ENCODE measurements at regions not wholly inside any gene's neighbourhood (a gene's known extent, or its start where the extent isn't known, plus 50 kb on each side); places are given as distances from the start of the nearest gene placed in this dataset.

DNA sequence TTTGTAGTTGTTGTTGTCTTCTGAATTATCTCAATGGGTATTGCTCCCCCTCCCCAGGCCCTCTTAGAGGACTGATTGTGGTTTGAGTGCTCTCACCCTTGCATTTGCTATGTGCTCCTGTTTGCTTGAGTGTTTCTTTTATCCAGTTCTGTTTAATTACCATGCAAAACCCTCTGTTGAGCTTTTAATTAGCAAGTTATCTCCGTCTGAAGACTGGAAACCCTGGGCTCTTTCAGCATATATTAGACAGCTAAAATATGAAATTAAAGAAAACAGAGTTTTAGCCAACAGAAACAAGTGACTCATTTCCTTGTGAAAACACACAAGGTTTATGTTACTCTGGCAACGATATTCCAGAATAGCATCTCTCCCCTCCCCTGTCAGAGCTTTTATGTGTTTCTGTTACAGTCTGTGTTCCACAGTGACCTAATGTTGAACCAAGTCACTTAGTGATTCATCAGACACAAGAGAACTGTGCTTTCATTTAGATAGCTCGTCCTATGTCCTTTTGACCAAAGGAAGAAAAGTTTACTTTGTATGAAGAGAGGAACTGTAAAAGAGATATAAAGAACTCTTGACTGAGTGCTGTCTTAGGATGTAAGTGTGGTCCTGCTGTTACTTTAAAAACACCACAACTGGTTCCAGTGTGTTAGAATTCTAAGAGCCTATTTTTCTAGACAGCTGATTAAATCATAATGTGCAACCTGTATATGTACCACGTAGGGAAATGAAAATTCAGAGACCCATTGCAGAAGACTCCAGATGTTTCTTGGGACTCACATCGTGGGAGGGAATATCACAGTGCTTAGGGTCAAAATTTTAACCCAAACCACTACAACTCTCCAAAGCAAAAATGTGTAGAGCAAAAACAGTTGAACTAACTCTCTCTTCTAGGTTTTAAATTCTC lies 172.8 kb upstream of the RBMS1 start:
- 9 to 11% methylated on average over 5 of the region's 5 CpGs for WGBS, 2 donors
- Histone ChIP-seq H3K9me3 (ENCODE audit: control insufficient read depth in 2 of 2, insufficient read depth in 1 of 2, low read depth in 1 of 2, low read length in 1 of 2) (no peaks in the 10 kb centered on the region), H3K27me3 (ENCODE audit: control insufficient read depth in 1 of 2, insufficient read depth in 2 of 2, low read length in 2 of 2) (no peaks in the 10 kb centered on the region), H3K36me3 (ENCODE audit: control insufficient read depth in 2 of 2, insufficient read depth in 2 of 2, low read length in 1 of 2) (no peaks in the 10 kb centered on the region), H3K27ac (ENCODE audit: low read depth in 2 of 2, low read length in 1 of 2) (peak overlapping the region; percentile 33 to 70), H3K4me3 (ENCODE audit: low read depth in 1 of 2, low read length in 2 of 2) (no peak overlapping the region), H3K4me1 (ENCODE audit: control insufficient read depth in 2 of 2, insufficient read depth in 2 of 2, low read length in 1 of 2) (peaks cover 0 to 2% of the 10 kb centered on the region in 2 donors)

DNA sequence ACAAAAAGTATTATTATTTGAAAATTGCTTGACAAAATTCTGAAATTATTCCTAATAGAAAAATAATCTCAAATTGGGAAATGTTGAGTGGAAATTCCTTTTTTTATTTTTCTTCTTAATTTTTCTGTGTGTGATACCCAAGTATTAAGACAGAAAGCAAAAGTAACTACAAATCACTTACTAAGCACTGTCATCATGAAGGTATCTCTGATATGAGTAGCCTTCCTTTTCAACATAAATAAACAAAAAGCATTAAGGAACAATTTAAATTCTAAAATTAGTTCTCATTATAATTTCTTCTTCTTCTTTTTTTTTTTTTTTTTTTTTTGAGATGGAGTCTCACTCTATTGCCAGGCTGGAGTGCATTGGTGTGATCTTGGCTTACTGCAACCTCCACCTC lies 174.2 kb upstream of the RBMS1 start:
- peaks cover 0 to 2% of the 10 kb centered on the region in 2 donors for H3K4me1 ChIP-seq (ENCODE audit: control insufficient read depth in 2 of 2, insufficient read depth in 2 of 2, low read length in 1 of 2)
- H3K36me3 ChIP-seq (ENCODE audit: control insufficient read depth in 2 of 2, insufficient read depth in 2 of 2, low read length in 1 of 2) = no peaks in the 10 kb centered on the region
- H3K4me3 ChIP-seq (ENCODE audit: low read depth in 1 of 2, low read length in 2 of 2) = no peak overlapping the region
- H3K27me3 ChIP-seq (ENCODE audit: control insufficient read depth in 1 of 2, insufficient read depth in 2 of 2, low read length in 2 of 2) = no peaks in the 10 kb centered on the region
- H3K9me3 ChIP-seq (ENCODE audit: control insufficient read depth in 2 of 2, insufficient read depth in 1 of 2, low read depth in 1 of 2, low read length in 1 of 2) = no peaks in the 10 kb centered on the region
- no peak overlapping the region for H3K27ac ChIP-seq (ENCODE audit: low read depth in 2 of 2, low read length in 1 of 2)

DNA sequence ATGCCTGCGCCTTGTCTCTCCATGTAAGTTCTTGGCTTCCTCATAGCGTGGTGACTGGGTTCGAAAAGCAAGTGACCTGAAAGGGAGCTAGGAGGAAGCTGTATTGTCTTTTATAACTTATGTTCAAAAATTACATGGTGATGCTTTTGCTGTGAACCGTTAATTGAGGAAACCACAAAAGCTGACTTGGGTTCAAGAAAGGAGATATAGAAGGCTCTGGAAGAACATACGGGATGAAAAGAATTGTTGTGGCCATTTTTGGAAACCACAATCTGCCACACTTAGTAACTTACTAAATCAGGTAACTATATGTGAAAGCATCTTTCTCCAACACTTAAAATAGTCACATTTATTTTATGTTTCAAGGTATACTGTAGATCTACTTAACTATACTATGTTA lies 177.0 kb upstream of the RBMS1 start:
- no peaks in the 10 kb centered on the region for H3K27me3 ChIP-seq (ENCODE audit: control insufficient read depth in 1 of 2, insufficient read depth in 2 of 2, low read length in 2 of 2)
- no peak overlapping the region for H3K4me3 ChIP-seq (ENCODE audit: low read depth in 1 of 2, low read length in 2 of 2)
- H3K9me3 ChIP-seq (ENCODE audit: control insufficient read depth in 2 of 2, insufficient read depth in 1 of 2, low read depth in 1 of 2, low read length in 1 of 2) = no peaks in the 10 kb centered on the region
- no peaks in the 10 kb centered on the region for H3K36me3 ChIP-seq (ENCODE audit: control insufficient read depth in 2 of 2, insufficient read depth in 2 of 2, low read length in 1 of 2)
- H3K4me1 ChIP-seq (ENCODE audit: control insufficient read depth in 2 of 2, insufficient read depth in 2 of 2, low read length in 1 of 2) = no peaks in the 10 kb centered on the region
- H3K27ac ChIP-seq (ENCODE audit: low read depth in 2 of 2, low read length in 1 of 2) = no peak overlapping the region
- WGBS, 2 donors = 81 to 88% methylated on average over 5 of the region's 5 CpGs

DNA sequence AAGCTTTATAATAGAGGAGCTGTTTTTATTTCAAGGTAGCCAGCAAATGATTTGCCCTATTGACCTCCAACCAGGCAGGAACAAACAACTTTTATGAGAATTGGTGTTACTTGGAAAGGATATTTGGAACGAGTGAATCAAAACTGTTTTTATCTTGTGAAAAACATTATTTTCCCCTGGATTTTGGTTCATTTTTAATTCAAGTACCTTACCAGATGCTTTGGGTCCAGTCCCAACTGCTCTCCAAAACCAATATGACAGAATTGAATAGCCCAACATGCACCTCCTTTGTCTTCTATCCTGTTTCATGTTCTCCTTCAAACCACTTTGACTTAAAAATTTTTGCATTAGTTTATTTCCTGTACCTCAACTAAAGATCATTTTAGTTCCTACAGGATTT lies 178.6 kb upstream of the RBMS1 start:
- Histone ChIP-seq H3K27ac (ENCODE audit: low read depth in 2 of 2, low read length in 1 of 2) (no peak overlapping the region), H3K4me1 (ENCODE audit: control insufficient read depth in 2 of 2, insufficient read depth in 2 of 2, low read length in 1 of 2) (no peaks in the 10 kb centered on the region), H3K4me3 (ENCODE audit: low read depth in 1 of 2, low read length in 2 of 2) (no peak overlapping the region), H3K27me3 (ENCODE audit: control insufficient read depth in 1 of 2, insufficient read depth in 2 of 2, low read length in 2 of 2) (no peaks in the 10 kb centered on the region), H3K9me3 (ENCODE audit: control insufficient read depth in 2 of 2, insufficient read depth in 1 of 2, low read depth in 1 of 2, low read length in 1 of 2) (no peaks in the 10 kb centered on the region), H3K36me3 (ENCODE audit: control insufficient read depth in 2 of 2, insufficient read depth in 2 of 2, low read length in 1 of 2) (no peaks in the 10 kb centered on the region)
- WGBS, 2 donors = 66 to 68% methylated on average over 1 of the region's 1 CpG

DNA sequence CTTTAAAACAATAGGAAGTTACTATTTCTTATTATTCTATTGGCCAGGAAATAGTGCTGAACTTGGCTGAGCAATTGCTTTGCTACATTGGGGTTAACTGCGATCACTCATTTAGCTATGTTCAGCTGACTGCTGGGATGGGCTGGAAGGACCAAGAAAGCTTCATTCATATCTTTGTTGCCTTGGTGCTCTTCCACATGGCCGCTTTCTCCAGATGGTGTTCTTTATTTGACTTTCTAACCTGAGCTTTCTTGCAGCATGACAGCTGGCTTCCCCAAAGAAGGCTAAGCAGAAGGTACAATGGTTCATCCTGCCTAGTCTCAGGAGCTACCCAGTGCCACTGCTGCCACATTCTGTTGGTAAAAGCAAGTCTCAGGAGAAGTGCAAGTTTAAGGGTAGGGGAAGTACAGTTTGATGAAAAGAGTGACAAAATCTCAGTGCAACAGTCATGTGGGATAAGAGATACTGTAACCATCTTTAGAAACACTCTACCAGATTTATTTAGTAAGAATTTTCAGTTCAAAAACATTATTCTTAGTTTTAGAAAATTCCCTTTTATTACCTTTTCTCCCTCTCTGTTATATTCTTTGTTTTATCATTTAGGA lies 180.6 kb upstream of the RBMS1 start:
- Histone ChIP-seq H3K27me3 (ENCODE audit: control insufficient read depth in 1 of 2, insufficient read depth in 2 of 2, low read length in 2 of 2) (no peaks in the 10 kb centered on the region), H3K4me1 (ENCODE audit: control insufficient read depth in 2 of 2, insufficient read depth in 2 of 2, low read length in 1 of 2) (no peaks in the 10 kb centered on the region), H3K36me3 (ENCODE audit: control insufficient read depth in 2 of 2, insufficient read depth in 2 of 2, low read length in 1 of 2) (no peaks in the 10 kb centered on the region), H3K27ac (ENCODE audit: low read depth in 2 of 2, low read length in 1 of 2) (no peak overlapping the region), H3K9me3 (ENCODE audit: control insufficient read depth in 2 of 2, insufficient read depth in 1 of 2, low read depth in 1 of 2, low read length in 1 of 2) (no peaks in the 10 kb centered on the region), H3K4me3 (ENCODE audit: low read depth in 1 of 2, low read length in 2 of 2) (no peak overlapping the region)
- WGBS, 2 donors = 92% methylated on average over 2 of the region's 2 CpGs

DNA sequence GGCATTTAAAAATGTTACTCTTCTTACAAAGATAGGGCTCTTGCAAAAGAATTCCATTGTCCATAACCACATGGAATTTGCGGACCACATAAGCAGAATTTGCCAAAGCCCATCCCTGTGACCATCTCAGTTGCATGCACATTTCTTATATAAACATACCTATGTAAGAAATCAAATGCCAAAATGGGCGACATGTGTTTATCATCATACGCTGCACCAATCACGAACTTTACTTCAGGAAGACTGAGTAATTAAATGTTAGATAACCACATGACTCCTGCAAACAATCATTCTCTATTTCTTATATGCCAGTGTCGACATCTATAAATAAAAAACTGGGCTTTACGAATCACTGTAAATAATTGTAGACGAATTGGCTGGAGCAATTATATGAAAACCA lies 186.1 kb upstream of the RBMS1 start:
- H3K27ac ChIP-seq (ENCODE audit: low read depth in 2 of 2, low read length in 1 of 2) = no peak overlapping the region
- H3K9me3 ChIP-seq (ENCODE audit: control insufficient read depth in 2 of 2, insufficient read depth in 1 of 2, low read depth in 1 of 2, low read length in 1 of 2) = no peaks in the 10 kb centered on the region
- 92 to 95% methylated on average over 7 of the region's 7 CpGs for WGBS, 2 donors
- no peak overlapping the region for H3K4me3 ChIP-seq (ENCODE audit: low read depth in 1 of 2, low read length in 2 of 2)
- H3K4me1 ChIP-seq (ENCODE audit: control insufficient read depth in 2 of 2, insufficient read depth in 2 of 2, low read length in 1 of 2) = no peaks in the 10 kb centered on the region
- no peaks in the 10 kb centered on the region for H3K27me3 ChIP-seq (ENCODE audit: control insufficient read depth in 1 of 2, insufficient read depth in 2 of 2, low read length in 2 of 2)
- no peaks in the 10 kb centered on the region for H3K36me3 ChIP-seq (ENCODE audit: control insufficient read depth in 2 of 2, insufficient read depth in 2 of 2, low read length in 1 of 2)

DNA sequence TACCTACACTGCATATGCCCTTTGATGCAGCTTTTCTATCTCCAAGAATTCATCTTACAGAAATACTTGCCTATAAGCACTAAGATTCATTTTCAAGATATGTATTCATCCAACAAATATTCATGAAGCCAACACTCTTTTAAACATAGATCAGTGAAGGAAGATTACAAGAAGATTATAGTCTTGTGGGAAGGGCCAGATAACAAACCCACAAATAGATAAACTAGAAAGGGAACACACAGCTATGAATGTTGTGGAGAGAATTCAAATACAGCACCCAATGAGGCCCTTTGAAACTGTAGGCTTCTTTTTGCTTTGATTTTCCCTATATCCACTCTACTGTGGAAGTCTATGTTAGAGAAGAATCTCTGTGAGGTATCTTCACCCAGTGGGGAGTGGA lies 186.7 kb upstream of the RBMS1 start:
- Histone ChIP-seq H3K27ac (ENCODE audit: low read depth in 2 of 2, low read length in 1 of 2) (no peak overlapping the region), H3K36me3 (ENCODE audit: control insufficient read depth in 2 of 2, insufficient read depth in 2 of 2, low read length in 1 of 2) (no peaks in the 10 kb centered on the region), H3K4me1 (ENCODE audit: control insufficient read depth in 2 of 2, insufficient read depth in 2 of 2, low read length in 1 of 2) (no peaks in the 10 kb centered on the region), H3K9me3 (ENCODE audit: control insufficient read depth in 2 of 2, insufficient read depth in 1 of 2, low read depth in 1 of 2, low read length in 1 of 2) (no peaks in the 10 kb centered on the region), H3K27me3 (ENCODE audit: control insufficient read depth in 1 of 2, insufficient read depth in 2 of 2, low read length in 2 of 2) (no peaks in the 10 kb centered on the region), H3K4me3 (ENCODE audit: low read depth in 1 of 2, low read length in 2 of 2) (no peak overlapping the region)

DNA sequence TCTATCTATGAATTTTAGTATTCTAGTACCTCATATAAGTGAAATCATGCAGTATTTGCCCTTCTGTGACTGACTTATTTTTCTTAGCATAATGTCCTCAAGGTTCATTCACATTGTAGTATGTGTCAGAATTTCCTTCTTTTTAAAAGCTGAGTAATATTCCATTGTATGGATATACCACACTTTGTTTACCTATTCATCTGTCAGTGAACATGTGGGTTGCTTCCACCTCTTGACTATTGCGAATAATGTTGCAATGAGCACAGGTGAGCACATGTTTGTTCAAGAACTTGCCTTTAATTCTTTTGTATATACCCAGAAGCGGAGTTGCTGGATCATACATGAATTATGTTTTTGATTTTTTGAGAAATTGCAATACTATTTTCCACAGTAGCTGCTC lies 187.4 kb upstream of the RBMS1 start:
- 85% methylated on average over 2 of the region's 2 CpGs for WGBS, 2 donors
- H3K27ac ChIP-seq (ENCODE audit: low read depth in 2 of 2, low read length in 1 of 2) = no peak overlapping the region

DNA sequence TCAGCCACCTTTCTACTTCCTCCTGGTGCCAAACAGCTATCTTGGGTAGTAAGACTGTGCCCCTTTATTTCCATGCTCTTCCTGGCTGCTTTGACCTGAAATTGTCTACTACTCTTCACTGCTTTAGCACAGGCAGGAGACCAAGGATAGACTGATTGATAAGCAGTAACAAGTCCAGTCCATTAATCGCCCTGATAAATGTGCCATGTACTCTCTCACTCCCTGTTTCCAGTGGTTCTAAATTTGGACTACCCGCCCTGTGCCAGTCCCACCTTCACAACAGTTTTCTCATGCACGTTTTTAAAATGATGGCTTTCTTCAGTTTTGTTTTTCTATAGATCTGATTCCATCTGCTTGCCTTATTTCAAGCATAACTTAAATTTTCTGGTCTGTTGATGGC lies 189.6 kb upstream of the RBMS1 start:
- Histone ChIP-seq H3K36me3 (ENCODE audit: control insufficient read depth in 2 of 2, insufficient read depth in 2 of 2, low read length in 1 of 2) (no peaks in the 10 kb centered on the region), H3K27me3 (ENCODE audit: control insufficient read depth in 1 of 2, insufficient read depth in 2 of 2, low read length in 2 of 2) (no peaks in the 10 kb centered on the region), H3K4me3 (ENCODE audit: low read depth in 1 of 2, low read length in 2 of 2) (no peak overlapping the region), H3K4me1 (ENCODE audit: control insufficient read depth in 2 of 2, insufficient read depth in 2 of 2, low read length in 1 of 2) (no peaks in the 10 kb centered on the region), H3K9me3 (ENCODE audit: control insufficient read depth in 2 of 2, insufficient read depth in 1 of 2, low read depth in 1 of 2, low read length in 1 of 2) (no peaks in the 10 kb centered on the region), H3K27ac (ENCODE audit: low read depth in 2 of 2, low read length in 1 of 2) (no peak overlapping the region)
- 82 to 86% methylated on average over 3 of the region's 3 CpGs for WGBS, 2 donors

More for the DNA sequence above, 187.4 kb upstream of the RBMS1 start:
- Histone ChIP-seq H3K27me3 (ENCODE audit: control insufficient read depth in 1 of 2, insufficient read depth in 2 of 2, low read length in 2 of 2) (no peaks in the 10 kb centered on the region), H3K4me1 (ENCODE audit: control insufficient read depth in 2 of 2, insufficient read depth in 2 of 2, low read length in 1 of 2) (no peaks in the 10 kb centered on the region), H3K9me3 (ENCODE audit: control insufficient read depth in 2 of 2, insufficient read depth in 1 of 2, low read depth in 1 of 2, low read length in 1 of 2) (no peaks in the 10 kb centered on the region), H3K4me3 (ENCODE audit: low read depth in 1 of 2, low read length in 2 of 2) (no peak overlapping the region), H3K36me3 (ENCODE audit: control insufficient read depth in 2 of 2, insufficient read depth in 2 of 2, low read length in 1 of 2) (no peaks in the 10 kb centered on the region)

DNA sequence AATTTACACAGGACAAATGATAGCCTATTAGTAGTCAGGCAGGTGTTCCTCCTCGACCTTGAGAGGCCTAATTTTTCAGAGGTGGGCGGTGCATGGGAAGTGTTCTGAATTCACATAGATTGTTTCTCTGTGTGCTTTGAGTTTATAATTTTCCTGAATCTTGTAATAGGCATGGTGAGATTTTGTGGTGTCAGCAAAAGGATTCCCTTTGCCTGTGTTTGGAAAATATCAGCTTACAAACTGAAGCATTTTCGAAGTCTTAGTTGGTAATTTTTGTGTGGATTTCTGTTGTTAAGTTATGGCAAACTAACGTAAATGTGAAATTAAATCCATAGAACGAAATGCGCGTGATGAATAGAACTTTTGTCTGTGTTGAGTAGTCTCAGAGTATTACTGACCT lies 194.0 kb upstream of the RBMS1 start:
- Histone ChIP-seq H3K36me3 (ENCODE audit: control insufficient read depth in 2 of 2, insufficient read depth in 2 of 2, low read length in 1 of 2) (no peaks in the 10 kb centered on the region), H3K9me3 (ENCODE audit: control insufficient read depth in 2 of 2, insufficient read depth in 1 of 2, low read depth in 1 of 2, low read length in 1 of 2) (no peaks in the 10 kb centered on the region), H3K4me1 (ENCODE audit: control insufficient read depth in 2 of 2, insufficient read depth in 2 of 2, low read length in 1 of 2) (no peaks in the 10 kb centered on the region), H3K27me3 (ENCODE audit: control insufficient read depth in 1 of 2, insufficient read depth in 2 of 2, low read length in 2 of 2) (no peaks in the 10 kb centered on the region), H3K27ac (ENCODE audit: low read depth in 2 of 2, low read length in 1 of 2) (no peak overlapping the region), H3K4me3 (ENCODE audit: low read depth in 1 of 2, low read length in 2 of 2) (no peak overlapping the region)
- 73 to 79% methylated on average over 7 of the region's 7 CpGs for WGBS, 2 donors

Data from esophagus (tissue), 2 donors.